ENCODE measurements at regions not wholly inside any gene's neighbourhood (a gene's known extent, or its start where the extent isn't known, plus 50 kb on each side); places are given as distances from the start of the nearest gene placed in this dataset.

- BruUV-seq (replicated peaks) = no TSS peak
- Histone ChIP-seq H3K9ac (replicated peaks; ENCODE audit: extremely low read depth, insufficient read depth, low read length) (no peak overlapping the region), H3K27ac (ENCODE audit: insufficient read depth, low read depth, low read length) (no peak overlapping the region), H3K9me3 (replicated peaks; ENCODE audit: control insufficient read depth, insufficient read depth, low read length) (no peaks in the 10 kb centered on the region), H3K79me2 (ENCODE audit: control insufficient read depth, insufficient read depth, low read length) (peaks cover 2% of the 10 kb centered on the region), H3K4me2 (ENCODE audit: insufficient read depth, low read length) (no peak overlapping the region), H3K36me3 (ENCODE audit: control insufficient read depth in 2 of 2, extremely low read depth in 1 of 2, insufficient read depth in 2 of 2, low read length in 2 of 2) (no peaks in the 10 kb centered on the region), H3K27me3 (ENCODE audit: control insufficient read depth in 2 of 2, insufficient read depth in 2 of 2, low read length in 2 of 2) (no peaks in the 10 kb centered on the region), H3K9me1 (replicated peaks; ENCODE audit: control insufficient read depth, extremely low read depth, insufficient read depth, low read length) (no peaks in the 10 kb centered on the region), H3K4me3 (replicated peaks in 1 of 3; ENCODE audit: insufficient read depth in 1 of 3, low read depth in 1 of 3, low read length in 3 of 3) (no peak overlapping the region), H2AFZ (ENCODE audit: low read depth, low read length) (no peak overlapping the region), H3K4me1 (ENCODE audit: control insufficient read depth, extremely low read depth, insufficient read depth, low read length) (no peaks in the 10 kb centered on the region), H4K20me1 (replicated peaks; ENCODE audit: control insufficient read depth, extremely low read depth, insufficient read depth, low read length) (no peaks in the 10 kb centered on the region)
- dilution Hi-C loops (cut with MboI; ENCODE audit: extremely low pct_ligation_motif_present, low sequenced_read_pairs) = no loop called here
- ChIA-PET POLR2A (no interaction called here), CTCF (no interaction called here)
- DNase-seq (ENCODE audit: low read depth, low spot score) = no peak
- TF ChIP-seq JUN (IDR thresholded peaks at IDR 0.05; ENCODE audit: borderline replicate concordance, insufficient read depth, insufficient read length, low read depth) (no peak), CTCF (IDR thresholded peaks at IDR 0.05; ENCODE audit: extremely low read depth in 1 of 2, insufficient read depth in 1 of 2, low read depth in 1 of 2, low read length in 2 of 2) (no peak)
- no peak for FAIRE-seq
- intact Hi-C loops (cut with micrococcal nuclease) = no loop called here
These were observed 153.2 kb downstream of the HAUS1 start for GRCh38 chr18:46257366-46257765.

- H3K79me2 ChIP-seq (ENCODE audit: control insufficient read depth, insufficient read depth, low read length) = peaks cover 2% of the 10 kb centered on the region
- intact Hi-C loops (cut with micrococcal nuclease) (no loop called here), dilution Hi-C loops (cut with MboI; ENCODE audit: extremely low pct_ligation_motif_present, low sequenced_read_pairs) (no loop called here)
- no peaks in the 10 kb centered on the region for H3K9me3 ChIP-seq (replicated peaks; ENCODE audit: control insufficient read depth, insufficient read depth, low read length)
- H4K20me1 ChIP-seq (replicated peaks; ENCODE audit: control insufficient read depth, extremely low read depth, insufficient read depth, low read length) = no peaks in the 10 kb centered on the region
- peaks cover 2% of the 10 kb centered on the region for H3K9me1 ChIP-seq (replicated peaks; ENCODE audit: control insufficient read depth, extremely low read depth, insufficient read depth, low read length)
- peaks cover 2% of the 10 kb centered on the region in 2 experiments for H3K36me3 ChIP-seq (ENCODE audit: control insufficient read depth in 2 of 2, extremely low read depth in 1 of 2, insufficient read depth in 2 of 2, low read length in 2 of 2)
- TF ChIP-seq JUN (IDR thresholded peaks at IDR 0.05; ENCODE audit: borderline replicate concordance, insufficient read depth, insufficient read length, low read depth) (no peak), FOS (IDR thresholded peaks at IDR 0.05; ENCODE audit: borderline replicate concordance, insufficient read depth, low read length) (no peak)
- TF ChIP-seq, protein P1, sequence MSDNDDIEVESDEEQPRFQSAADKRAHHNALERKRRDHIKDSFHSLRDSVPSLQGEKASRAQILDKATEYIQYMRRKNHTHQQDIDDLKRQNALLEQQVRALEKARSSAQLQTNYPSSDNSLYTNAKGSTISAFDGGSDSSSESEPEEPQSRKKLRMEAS (IDR thresholded peaks at IDR 0.05; ENCODE audit: insufficient read depth, insufficient read length) = no peak
- BruUV-seq (replicated peaks) = no TSS peak
- CTCF ChIA-PET = no interaction called here
- H3K4me2 ChIP-seq (ENCODE audit: insufficient read depth, low read length) = no peak overlapping the region
- no peaks in the 10 kb centered on the region for H3K27me3 ChIP-seq (ENCODE audit: control insufficient read depth in 2 of 2, insufficient read depth in 2 of 2, low read length in 2 of 2)
- FAIRE-seq (no peak), DNase-seq (ENCODE audit: low read depth, low spot score) (no peak)
- H3K4me1 ChIP-seq (ENCODE audit: control insufficient read depth, extremely low read depth, insufficient read depth, low read length) = no peaks in the 10 kb centered on the region
- no peak overlapping the region for H3K9ac ChIP-seq (replicated peaks; ENCODE audit: extremely low read depth, insufficient read depth, low read length)
- no peak overlapping the region for H3K27ac ChIP-seq (ENCODE audit: insufficient read depth, low read depth, low read length)
- POLR2A ChIA-PET = no interaction called here
- no peak overlapping the region for H3K4me3 ChIP-seq (replicated peaks in 1 of 3; ENCODE audit: insufficient read depth in 1 of 3, low read depth in 1 of 3, low read length in 3 of 3)
- H2AFZ ChIP-seq (ENCODE audit: low read depth, low read length) = no peak overlapping the region
These were observed 156.1 kb downstream of the HAUS1 start for GRCh38 chr18:46260016-46260878.
